ENCODE measurements at regions not wholly inside any gene's neighbourhood (a gene's known extent, or its start where the extent isn't known, plus 50 kb on each side); places are given as distances from the start of the nearest gene placed in this dataset.

DNA sequence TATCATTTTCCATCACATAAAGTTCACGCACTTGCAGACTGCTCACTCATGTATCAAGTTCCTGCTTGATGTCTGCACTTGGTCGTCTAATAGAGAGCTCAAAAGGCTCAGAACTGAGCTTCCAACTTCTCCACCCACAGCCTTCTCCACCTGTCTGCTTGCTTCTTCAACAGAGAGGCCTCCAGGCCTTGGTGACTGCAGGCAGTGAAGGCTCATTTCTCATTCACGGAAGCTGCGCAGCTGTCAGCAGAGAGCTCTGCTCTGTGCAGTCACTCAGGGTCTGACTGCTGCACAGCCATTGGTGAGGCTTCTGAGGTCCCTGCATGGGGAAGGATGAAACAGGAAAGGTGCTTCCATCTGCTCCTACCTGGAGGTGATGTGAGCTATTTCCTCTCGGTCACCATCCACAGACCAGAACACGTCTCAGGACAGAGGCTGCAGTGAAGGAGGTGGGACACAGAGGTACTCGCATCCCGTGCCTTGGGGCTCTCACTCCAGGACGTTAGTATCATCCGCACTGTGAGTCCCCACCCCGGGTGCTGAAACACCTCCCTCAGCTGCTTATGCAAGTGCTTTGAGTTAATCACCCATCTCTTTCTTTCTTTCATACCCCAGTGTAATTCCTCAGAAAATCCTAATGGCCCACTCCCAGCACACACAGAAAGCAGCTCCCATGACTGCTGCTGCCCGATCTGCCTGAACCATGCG lies 126.2 kb downstream of the TMEM18 start:
- DNase-seq = no peak

DNA sequence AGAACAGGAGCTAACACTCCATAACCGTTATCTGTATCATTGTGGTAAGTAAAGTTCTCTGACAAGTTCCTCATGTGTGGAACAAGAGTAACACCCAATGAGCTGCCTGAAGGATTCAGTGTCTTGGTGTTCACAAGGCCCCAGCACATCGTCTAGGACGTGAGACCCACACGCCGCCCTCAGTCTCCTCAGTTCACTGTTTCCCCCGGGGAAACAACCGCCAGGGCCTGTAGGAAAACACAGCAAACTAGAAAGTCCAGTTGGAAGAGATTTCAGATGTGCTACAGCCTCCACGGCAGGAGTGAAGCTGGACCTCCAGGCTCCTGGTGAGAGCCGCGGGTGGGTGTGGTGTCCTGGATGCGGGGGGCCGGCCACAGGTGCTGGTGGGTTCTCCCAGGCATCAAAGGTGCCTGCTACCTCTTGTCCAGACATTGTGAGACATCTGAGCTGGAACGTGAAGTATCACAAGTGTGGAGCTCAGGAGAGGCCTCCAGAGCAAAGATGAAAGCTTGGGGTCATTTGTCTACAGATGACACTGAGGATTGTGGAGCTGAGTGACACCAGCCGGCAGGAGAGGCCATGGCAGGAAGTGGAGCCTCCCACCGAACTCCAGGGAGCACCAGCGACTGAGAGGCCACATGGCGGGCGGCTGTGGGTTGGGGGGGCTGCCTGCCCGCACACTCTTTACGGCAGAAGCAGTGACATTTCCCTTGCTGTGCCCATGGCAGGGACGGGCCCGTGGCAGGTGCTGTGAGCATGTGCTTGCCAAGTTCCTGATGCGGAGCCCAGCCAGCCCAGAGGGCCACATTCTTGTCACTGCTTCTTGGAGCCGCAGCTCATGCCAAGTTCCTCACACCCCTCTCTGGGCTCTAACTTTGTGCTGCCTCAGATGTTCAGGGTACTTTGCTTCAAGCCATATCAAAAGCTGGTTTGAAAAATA lies 131.2 kb downstream of the TMEM18 start:
- DNase-seq = no peak

DNA sequence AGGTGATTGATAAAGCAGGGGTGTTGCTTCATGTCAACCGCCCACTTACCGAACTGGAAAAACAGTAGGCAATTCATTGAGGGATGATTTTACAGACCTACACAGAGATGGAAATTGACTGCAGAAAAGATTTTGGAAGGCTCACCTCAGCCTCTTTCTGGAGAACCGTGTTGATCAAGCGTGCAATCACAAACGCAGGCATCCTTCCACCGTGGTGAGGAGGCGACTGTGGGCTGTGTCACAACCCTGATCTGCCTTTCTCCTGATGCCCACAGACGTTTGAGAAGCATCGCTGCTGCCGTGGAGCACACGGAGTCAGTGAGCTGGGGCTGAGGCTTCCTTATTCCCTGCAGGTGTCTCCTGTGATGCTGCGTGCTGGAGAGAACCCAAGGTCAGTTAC lies 132.0 kb downstream of the TMEM18 start:
- no peak for DNase-seq

DNA sequence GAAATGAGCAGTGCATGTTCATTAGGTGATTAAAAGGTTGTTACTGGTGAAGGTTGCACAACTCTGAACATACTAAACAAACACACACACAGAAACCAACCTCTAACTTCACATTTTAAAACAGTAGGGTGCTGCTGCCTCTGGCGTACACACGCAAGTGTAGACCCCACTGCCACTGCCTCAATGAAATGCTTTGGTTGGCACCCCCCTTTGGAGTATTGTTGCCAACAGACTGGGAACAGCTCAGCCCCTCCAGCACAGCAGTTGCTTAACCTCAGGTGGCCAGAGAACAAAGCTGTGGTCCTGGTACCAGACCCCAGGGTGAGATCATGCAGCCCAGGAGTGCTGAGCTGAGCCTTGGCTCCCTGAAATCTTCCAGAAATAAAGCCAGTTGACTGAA lies 138.6 kb downstream of the TMEM18 start:
- no peak for DNase-seq

DNA sequence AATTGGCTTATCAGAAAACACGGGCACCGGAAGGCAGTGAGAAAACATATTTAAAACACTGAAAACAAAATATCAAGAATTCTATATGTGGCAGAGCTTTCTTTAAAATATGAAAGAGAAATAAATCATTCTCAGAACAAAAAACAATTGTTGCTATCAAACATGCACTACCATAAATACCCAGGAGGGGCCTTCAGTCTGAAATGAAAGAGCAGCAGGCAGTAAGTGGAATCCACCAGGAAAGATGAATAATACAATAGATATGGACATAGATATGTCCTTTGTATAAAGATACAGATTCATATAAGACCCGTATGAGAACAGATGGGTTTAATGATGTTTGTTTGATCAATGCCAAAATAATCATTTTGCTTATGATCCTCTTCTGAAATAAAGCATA lies 142.0 kb downstream of the TMEM18 start:
- DNase-seq = no peak

DNA sequence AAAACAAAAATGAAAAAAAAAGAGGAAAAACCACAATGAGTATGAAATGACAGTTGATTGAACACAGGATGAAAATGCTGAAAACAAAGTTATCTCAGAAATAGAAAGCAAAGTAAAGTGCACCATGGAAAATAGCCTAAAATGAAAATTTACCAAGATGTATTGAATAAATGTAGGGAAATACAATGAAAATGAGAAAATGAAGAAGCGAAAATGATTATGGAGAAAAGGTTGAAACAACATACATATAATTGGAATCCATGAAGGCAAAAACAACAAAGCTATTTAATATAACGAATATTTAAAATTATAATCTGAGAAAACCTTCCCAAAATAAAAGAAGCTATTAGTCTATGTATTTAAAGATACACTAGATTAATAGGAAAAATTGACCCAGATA lies 147.4 kb downstream of the TMEM18 start:
- DNase-seq = no peak

DNA sequence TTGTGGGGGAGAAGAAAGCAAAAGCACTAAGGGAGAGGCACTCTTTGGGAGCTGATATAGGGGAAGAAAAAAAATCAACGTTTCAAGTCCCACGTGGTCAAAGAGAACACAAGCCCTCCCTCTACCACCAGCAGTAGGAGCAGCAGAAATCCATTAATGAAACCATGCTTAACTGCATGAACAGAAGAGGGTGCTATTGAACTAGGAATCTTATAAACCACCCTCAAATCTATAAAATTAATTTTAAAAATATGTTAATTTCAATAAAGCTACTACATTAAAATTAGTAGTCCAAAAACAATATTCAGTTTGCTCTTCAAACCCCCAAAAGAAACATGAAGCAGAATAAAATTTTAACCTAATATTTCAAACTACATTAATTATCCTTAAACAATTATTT lies 147.8 kb downstream of the TMEM18 start:
- peak; percentile 18 for DNase-seq

DNA sequence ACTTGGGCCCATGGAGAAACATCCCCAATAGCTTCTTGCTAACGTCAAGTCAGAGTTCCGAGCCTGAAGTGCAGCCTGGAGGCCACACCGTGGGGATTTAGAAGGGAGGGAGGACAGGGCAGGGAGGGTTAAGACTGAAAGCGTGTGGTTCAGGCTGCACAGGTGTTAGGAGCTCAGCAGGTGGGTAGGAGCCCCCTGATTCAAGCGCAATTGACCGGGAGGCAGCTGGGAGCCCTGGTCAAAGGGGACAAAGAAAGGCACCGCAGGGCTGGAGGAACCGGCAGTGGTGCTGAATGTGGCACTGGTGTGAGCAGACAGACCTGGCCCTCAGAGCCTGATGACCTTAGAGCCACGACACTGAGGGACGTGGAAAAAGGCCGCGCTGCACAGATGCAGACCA lies 149.6 kb downstream of the TMEM18 start:
- DNase-seq = no peak

DNA sequence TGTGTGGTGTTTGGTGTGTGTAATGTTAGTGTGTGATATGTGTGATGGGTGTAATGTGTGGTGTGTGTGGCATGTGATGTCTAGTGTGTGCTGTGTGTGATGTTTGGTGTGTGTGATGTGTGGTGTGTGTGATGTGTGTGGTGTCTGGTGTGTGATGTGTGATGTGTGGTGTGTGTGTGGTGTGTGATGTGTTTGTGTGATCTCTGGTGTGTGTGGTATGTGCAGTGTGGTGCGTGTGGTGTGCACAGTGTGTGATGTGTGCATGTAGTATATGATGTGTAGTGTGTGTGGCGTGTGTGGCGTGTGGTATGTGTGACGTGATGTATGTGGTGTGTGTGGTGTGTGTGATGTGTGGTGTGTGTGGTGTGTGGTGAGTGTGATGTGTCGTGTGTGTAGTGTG lies 150.3 kb downstream of the TMEM18 start:
- no peak for DNase-seq

DNA sequence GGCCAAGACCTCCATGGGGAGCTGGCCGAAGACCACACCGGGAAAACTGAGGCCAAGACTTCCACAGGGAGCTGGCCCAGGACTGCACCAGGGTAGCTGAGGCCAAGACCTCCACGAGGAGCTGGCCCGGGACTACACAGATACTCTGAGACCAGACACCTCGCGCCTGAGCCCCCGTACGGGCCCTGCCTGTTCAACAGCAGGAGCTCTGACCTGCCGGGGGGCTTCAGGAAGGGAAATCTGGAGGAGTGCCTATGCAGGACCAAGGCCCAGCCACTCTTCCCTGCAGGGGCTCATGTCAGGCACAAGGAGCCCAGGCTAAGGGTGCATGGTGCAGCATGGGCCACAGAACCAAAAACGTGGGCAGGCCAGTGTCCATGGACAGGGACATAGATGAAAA lies 151.6 kb downstream of the TMEM18 start:
- DNase-seq = no peak

DNA sequence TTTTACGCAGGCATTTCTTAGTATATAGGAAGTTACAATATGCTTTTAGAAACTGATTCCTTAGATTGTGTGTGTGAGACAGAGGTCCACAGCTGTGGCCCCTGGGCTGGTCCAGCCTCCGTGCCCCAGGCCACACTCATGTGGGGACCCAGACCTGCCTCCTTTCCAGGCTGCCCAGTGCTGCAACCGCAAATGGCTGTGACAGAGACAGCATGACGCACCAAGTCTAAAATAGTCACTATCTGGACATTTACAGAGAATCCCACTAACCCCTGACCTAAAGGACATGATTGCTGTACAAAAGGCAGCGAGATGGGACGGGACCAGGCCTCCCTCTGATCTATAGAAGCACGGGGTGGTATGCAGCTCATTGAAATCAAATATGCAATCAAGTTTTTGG lies 152.2 kb downstream of the TMEM18 start:
- DNase-seq = no peak

DNA sequence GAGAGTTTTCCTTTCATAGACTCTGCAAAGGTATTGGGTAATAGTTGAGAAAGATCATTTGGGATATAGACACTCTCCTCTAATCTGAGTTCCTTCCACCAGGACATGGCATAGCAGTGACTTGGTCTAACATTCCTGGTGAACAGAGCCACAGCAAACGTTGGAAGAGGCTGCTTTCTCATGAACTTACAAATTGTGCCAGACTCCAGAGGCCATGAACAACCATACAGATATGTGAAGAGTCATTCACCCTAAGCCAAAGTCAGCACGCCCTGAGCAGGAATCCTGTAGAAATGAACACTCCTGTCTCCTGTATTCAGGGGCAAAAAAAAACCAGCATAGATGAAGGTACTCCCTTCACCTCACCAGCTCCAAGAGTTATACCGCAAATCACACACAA lies 152.8 kb downstream of the TMEM18 start:
- no peak for DNase-seq

DNA sequence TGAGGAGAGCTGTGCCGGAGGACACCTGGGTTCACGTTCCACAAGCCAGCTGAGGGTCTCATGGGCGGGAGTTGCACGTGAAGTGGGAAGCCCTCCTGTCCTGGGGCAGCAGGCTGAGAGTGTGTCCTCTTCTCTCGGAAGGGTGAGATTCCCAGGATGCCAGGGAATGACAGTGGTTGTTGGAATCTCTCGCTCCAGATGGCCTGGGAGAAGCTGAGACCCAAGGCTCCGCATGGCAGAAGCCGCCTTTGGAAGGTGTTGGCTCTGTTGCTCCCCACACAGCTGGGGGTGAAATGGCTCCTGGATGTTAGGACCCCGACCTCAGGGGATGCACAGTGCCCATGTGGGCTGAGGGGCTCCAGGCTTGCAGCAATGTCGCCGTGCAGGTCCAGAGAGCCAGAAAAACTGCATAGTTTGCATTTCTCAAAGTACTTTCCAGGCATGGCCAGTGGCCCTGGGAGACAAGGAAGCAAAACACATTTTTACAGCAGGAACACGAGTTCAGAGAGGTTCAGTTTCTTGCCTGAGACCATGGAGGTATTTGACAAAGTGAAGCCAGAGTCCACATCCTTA lies 153.4 kb downstream of the TMEM18 start:
- DNase-seq = no peak

DNA sequence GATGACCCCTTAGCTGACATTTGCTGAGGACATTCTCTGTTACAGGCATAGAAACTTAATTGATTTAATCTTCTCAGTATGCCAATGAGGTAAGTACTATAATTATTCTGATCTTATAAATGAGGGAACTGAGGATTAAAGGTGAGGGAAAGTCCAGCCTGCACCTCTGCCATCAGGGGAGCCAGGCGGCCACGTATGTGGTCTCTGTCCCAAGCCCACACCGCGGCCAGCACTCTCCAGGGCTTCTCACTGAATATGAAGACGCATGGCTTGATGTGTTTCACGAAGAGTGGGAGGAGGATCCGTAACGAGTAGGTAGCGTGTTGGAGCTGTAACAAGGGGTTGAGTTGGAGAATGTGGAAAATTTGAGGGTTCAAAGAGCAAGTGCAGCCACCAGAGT lies 154.4 kb downstream of the TMEM18 start:
- no peak for DNase-seq

DNA sequence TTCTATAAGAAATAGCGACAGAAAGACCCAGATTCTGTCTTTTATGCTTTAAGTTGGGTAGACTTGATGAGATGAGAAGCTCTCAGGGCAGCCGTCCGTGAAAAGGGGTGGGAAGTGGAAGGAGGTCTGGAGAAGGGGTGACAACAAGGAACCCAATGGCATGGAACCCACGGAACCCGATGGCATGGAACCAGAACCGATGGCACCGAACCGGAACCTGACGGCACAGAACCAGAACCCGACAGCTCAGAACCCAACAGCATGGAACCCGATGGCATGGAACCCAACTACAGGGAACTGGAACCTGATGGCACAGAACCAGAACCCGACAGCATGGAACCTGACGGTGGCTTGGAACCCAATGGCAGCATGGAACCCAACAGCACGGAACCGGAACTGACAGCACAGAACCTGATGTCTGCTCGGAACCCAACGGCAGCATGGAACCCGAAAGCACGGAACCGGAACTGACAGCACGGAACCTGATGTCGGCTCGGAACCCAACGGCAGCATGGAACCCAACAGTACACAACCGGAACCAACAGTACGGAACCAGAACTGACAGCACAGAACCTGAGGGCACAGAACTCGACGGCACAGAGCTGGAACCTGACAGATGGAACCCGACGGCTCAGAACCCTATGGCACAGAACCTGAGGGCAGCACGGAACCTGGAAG lies 155.2 kb downstream of the TMEM18 start:
- DNase-seq = no peak

DNA sequence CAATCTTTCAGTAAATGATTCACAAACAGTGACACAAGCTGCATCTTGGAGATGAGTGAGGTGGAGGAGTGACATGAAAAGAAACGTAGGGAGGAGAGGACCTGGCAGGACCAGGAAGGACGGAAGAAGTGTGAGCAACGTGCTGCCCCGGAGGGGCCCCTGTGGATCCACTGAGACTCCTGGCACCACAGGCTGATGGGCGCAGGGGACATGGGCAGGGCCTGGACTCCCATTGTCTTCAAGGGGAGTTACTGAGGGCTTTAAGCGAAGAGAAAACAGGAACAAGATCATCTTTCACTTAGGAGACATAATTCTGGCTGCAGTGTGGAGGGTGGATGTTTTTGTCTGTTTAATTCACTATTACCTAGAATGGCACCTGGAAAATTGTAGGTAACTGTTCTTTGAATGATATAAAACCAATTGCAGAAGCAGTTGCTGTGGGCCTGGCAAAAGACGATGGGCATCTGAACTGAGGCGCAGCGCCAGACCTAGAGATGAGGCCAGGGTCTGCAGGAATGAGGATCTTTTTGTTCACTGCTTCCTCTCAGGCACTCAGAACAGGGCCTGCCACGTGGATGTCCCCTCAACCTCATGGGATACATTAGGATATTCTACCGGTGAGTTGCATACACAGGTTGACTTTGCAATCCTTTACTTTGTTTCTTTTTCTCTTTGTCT lies 156.4 kb downstream of the TMEM18 start:
- DNase-seq = no peak

DNA sequence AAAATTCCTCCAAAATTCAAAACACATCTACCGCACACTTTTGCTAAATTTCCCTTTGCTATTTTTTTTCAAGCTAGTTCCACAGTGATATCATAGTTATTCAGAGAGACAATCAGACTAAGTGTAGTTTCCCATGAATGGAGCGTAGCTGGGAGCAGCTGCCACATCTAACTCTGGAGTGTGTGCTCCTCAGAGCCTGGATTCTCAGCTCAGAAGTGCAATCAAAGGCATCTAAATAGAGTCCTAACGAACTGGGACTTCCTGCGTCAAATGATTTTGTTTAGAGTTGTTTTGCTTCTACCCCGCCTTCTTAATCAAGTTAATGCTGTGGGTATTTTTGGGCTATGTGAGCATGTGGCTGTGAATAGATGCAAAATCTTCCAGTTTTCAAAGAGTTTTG lies 160.3 kb downstream of the TMEM18 start:
- no peak for DNase-seq

DNA sequence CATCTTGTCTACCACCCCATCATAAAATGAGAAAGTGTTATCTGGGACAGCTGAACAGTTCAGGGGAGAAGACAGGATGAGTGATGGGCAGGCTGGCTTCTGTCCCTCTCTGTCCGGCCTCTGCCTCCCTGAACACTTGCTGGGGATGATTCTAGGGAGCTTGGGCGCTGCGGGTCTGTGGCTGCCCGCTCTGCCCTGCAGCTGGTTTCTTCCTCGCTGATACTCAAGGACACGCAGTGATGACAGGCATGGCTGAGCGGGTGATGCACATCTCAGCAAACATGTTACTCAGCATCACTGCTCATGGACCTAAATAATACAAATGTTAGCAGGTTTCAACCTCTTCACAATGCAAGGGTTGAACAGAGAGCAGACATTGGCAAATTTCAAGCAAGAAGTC lies 161.1 kb downstream of the TMEM18 start:
- no peak for DNase-seq

DNA sequence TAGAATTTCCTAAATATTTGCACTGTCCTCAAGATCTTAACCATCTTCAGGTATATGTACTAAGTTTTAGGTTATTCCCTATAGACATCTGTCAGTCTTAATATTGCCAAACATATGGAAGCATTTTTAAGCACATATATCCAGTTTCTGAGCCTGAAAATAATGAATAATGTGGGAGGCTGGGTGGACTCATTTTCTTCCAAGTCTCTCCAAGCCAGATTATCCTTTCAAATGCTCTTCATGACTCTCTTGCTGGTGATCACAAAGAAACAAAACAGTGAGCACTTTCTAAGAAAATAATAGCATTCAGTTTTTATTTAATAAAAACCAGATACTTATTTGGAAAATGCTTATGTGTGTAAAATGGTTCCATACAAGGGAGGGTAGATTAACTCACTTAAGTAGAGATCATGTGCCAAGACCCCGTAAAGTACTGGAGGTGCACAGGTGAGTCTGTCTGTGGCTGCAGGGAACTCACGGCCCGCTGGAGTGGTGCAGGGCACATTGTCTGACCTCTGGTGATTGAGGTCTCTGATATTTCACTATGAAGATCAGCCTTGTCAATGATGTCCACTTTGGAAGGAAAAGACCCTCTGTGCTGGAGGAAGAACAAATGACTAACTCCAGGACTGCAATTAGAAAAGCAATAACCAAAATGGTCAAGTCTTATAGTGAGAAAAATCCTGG lies 161.6 kb downstream of the TMEM18 start:
- no peak for DNase-seq

DNA sequence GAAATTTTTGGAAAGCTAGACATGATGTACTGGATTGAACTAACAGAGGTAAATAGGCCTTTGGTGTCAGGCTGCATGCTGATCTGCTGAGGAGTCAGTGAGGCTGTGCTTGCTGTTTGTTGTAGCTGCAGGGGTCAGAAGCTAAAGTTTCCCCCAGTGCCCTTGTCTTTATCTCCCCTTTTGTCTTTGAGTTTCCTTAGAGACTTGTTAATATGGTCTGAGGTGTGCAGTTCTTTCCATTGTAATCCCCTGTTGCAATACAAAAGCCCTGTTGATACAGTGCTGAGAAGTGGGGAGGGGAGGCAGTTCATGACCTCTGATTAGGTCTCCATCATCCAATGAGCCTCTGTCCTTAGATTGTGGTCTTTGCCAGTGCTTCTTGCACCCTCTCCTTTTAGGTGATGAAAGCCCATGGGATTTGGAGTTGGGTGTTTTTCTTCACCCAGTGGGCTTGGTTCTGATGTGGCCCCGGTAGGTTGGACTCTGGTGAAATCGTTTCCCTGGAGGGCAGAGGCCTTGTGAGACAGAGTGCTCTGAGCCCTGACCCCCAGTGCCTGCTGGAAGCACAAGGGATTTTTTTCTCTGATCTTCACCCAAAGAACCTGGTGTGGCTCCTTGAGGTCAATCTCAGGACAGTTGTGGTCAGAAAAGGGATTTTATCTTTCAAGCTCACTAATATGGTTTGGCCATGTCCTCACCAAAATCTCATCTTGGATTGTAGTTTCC lies 163.1 kb downstream of the TMEM18 start:
- no peak for DNase-seq

DNA sequence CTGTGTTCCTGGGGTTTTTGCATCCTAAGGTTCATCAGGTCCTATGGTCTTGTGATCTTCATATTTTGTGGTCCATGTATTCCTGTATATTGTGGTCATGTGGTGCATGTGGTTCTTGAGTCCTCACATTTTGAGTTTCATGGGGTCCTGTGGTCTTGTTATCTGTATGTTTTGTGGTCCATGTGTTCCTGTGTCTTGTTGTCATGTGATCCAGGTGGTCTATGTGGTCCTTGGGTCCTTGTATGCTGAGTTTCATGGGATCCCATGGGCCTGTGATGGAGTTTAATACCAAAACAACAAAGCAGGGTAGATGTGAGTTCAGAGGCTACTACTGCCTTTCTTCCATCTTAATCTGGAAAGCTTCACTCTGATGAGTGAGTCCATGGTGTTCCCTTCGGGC lies 166.4 kb downstream of the TMEM18 start:
- no peak for DNase-seq

DNA sequence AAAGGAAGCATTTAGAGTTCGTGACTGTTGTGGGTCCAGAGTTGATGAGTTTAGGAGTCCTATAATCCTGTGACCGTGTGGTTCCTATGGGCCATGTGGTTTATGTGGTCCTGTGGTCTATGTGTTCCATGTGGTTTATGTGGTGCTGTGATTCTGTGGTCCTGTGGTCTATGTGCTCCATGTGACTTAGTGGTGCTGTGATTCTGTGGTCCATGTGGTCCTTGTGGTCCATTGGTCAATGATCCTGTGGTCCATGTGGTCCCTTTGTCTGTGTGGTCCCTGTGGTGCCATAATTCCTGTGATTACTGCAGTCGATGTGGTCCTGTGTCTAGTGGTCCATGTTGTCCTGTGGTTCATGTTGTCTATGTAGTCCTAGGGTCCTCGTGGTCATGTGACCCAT lies 167.3 kb downstream of the TMEM18 start:
- DNase-seq = no peak

All from NCI-H345 (cell line).